Skeletal muscle tissue (tissue), 3 donors: ENCODE measurements at regions not wholly inside any gene's neighbourhood (a gene's known extent, or its start where the extent isn't known, plus 50 kb on each side); places are given as distances from the start of the nearest gene placed in this dataset.

ENCODE experiments used
- H3K27ac ChIP-seq: one replicate; pipeline ENCODE4 v1.7.0; 2013; ENCODE audit warnings: mild to moderate bottlenecking, low read depth, low read length, inconsistent platforms
- H3K27me3 ChIP-seq, 3 donors: one replicate each; pipeline ENCODE4 v1.7.0; 2013; ENCODE audit warnings: low read length in 3 of 3; ENCODE audit not compliant: control insufficient read depth in 3 of 3, insufficient read depth in 3 of 3
- H3K36me3 ChIP-seq, 3 donors: one replicate each; pipeline ENCODE4 v1.7.0; 2013; ENCODE audit warnings: low read length in 3 of 3; ENCODE audit not compliant: control insufficient read depth in 3 of 3, insufficient read depth in 3 of 3
- H3K4me1 ChIP-seq, 3 donors: one replicate each; pipeline ENCODE4 v1.7.0; 2013; ENCODE audit warnings: low read length in 3 of 3, mild to moderate bottlenecking in 3 of 3; ENCODE audit not compliant: control insufficient read depth in 3 of 3, insufficient read depth in 3 of 3
- H3K4me3 ChIP-seq, 3 donors: one replicate each; pipeline ENCODE4 v1.7.0; 2013; ENCODE audit warnings: low read length in 3 of 3
- H3K9ac ChIP-seq, 3 donors: one replicate each; pipeline ENCODE4 v1.7.0; 2013; ENCODE audit warnings: low read length in 3 of 3, mild to moderate bottlenecking in 3 of 3, moderate library complexity in 2 of 3, low read depth in 1 of 3
- H3K9me3 ChIP-seq, 3 donors: one replicate each; pipeline ENCODE4 v1.7.0; 2013; ENCODE audit warnings: low read length in 3 of 3; ENCODE audit not compliant: control insufficient read depth in 3 of 3
- donor health status: Osteomylitis.

DNA sequence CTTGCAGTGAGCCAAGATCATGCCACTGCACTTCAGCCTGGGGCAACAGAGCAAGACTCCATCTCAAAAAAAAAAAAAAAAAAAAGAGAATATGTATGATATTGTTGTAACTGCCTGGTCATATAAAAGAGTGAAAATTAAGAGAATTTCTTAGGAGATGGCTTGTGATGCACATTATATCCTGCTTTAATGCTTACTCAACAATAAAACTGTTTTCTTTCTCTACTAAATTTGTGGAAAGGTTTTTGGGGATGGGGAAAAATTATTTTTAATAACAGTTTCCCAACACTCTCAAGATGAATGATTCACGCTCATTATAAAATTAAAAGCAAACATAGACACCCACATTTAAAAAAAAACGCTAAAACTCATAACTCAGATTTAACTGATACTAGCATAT lies 1163.0 kb downstream of the SI start:
- Histone ChIP-seq H3K4me3 (no peak overlapping the region), H3K9me3 (no peaks in the 10 kb centered on the region), H3K27ac (no peak overlapping the region), H3K9ac (no peak overlapping the region), H3K36me3 (no peaks in the 10 kb centered on the region), H3K27me3 (no peaks in the 10 kb centered on the region), H3K4me1 (no peaks in the 10 kb centered on the region)

DNA sequence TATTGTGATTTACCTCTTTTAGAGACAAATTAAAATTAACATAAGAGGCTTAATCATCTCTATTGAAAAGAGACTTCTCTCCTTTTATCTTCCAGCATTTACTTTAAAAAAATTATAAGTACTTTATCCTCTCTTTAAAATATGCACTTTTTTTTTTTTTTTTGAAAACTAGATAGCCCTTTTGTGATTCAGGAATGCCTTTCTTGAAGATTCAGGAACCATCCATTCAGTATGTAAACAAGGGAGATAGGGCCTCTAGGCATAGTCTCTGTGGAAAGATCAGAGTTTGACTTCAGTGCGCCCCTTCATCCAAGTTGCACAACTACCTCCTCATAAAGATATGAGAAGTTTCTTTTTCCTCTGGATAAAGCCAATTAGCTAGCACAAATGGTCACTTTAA lies 1163.7 kb downstream of the SI start:
- no peak overlapping the region for H3K4me3 ChIP-seq
- no peaks in the 10 kb centered on the region for H3K9me3 ChIP-seq
- H3K4me1 ChIP-seq = no peaks in the 10 kb centered on the region
- H3K36me3 ChIP-seq = no peaks in the 10 kb centered on the region
- no peaks in the 10 kb centered on the region for H3K27me3 ChIP-seq
- no peak overlapping the region for H3K9ac ChIP-seq
- no peak overlapping the region for H3K27ac ChIP-seq

GRCh38 chr3:163891771-163892170 lies 1186.5 kb downstream of the SI start:
- Histone ChIP-seq H3K9ac (no peak overlapping the region), H3K27me3 (no peaks in the 10 kb centered on the region), H3K4me3 (no peak overlapping the region), H3K9me3 (no peaks in the 10 kb centered on the region), H3K4me1 (no peaks in the 10 kb centered on the region), H3K36me3 (no peaks in the 10 kb centered on the region), H3K27ac (no peak overlapping the region)

DNA sequence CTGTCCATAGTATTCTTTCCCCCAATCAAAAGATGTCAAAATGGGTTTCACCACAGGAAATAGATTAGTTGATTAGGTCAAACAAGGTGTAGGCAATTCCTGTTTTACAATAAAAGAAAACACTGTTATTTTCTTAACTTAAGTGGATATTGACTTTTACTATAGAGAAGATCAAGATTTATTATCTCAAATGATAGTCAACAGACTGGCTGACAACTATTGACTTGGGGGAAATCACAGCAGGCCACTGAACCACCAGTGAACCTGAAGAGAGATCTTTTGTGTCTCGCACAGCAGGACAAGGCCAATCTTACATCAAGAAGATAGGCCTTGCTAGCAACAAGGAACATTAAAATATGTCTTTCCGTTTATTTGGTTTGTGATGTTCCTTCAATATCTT lies 1187.6 kb downstream of the SI start:
- Histone ChIP-seq H3K27ac (no peak overlapping the region), H3K9me3 (no peaks in the 10 kb centered on the region), H3K36me3 (no peaks in the 10 kb centered on the region), H3K27me3 (no peaks in the 10 kb centered on the region), H3K9ac (no peak overlapping the region), H3K4me3 (no peak overlapping the region), H3K4me1 (no peaks in the 10 kb centered on the region)

DNA sequence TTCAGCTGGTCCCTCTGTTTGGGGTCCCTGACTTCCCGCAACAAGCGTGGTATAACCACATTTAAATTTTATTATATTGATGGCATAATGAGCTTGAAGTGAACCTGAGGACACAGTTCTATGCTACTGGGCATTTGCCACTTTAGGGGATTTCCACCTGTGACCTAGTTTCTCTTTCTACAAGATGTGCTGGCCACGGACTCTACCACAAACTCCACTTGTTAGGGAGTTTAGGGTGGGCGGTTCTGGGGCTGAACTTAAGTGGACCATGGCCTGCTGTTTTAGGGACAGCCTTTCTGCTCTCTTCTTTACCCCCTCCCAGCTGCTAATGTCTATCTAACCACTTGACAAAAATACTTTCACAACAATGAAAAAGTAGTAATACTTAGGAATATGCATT lies 1199.1 kb downstream of the SI start:
- Histone ChIP-seq H3K9me3 (no peaks in the 10 kb centered on the region), H3K36me3 (no peaks in the 10 kb centered on the region), H3K9ac (no peak overlapping the region), H3K27me3 (no peaks in the 10 kb centered on the region), H3K4me3 (no peak overlapping the region), H3K27ac (no peak overlapping the region), H3K4me1 (no peaks in the 10 kb centered on the region)

DNA sequence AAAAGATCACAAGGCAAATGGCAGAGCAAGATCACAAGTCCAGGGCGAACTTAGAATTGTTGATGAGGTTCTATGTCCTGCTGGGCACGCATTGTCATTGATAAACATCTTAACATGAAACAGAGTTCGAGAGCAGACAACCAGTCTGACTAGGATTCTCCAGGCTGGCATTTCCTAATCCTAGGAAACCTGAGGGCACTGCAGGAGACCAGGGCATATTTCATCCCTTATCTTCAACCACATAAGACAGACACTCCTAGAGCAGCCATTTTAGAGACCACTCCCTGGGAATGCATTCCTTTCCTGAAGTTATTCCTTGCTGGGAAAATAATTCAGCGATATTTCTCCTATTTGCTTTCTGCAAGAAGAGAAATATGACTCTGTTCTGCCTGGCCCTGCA lies 1199.9 kb downstream of the SI start:
- no peaks in the 10 kb centered on the region for H3K27me3 ChIP-seq
- no peaks in the 10 kb centered on the region for H3K4me1 ChIP-seq
- no peaks in the 10 kb centered on the region for H3K36me3 ChIP-seq
- no peak overlapping the region for H3K9ac ChIP-seq
- no peak overlapping the region for H3K4me3 ChIP-seq
- H3K9me3 ChIP-seq = no peaks in the 10 kb centered on the region
- H3K27ac ChIP-seq = no peak overlapping the region

DNA sequence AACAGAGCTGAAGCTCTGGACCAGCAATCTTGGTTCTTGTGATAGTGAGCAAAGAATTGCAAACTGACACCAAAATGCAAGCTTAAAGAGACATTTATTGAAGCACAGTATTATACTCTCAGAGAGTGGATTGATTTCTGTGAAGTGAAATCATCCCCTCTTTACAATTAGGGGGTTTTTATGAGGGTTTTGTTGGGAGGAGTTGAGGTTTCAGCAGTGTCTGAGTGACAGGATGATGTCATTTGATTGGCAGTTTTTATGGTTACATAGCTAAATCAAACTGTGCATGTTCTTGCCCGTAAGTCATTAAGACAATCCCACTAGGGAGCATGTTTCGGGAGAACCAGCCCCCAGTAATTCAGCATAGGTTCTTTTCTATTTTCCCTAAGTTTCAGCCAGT lies 1200.5 kb downstream of the SI start:
- Histone ChIP-seq H3K4me3 (no peak overlapping the region), H3K36me3 (no peaks in the 10 kb centered on the region), H3K27me3 (no peaks in the 10 kb centered on the region), H3K27ac (no peak overlapping the region), H3K9me3 (no peaks in the 10 kb centered on the region), H3K9ac (no peak overlapping the region), H3K4me1 (no peaks in the 10 kb centered on the region)

GRCh38 chr3:163863146-163863545 lies 1215.2 kb downstream of the SI start:
- H3K4me1 ChIP-seq = no peaks in the 10 kb centered on the region
- peaks cover 0 to 7% (median 0%) of the 10 kb centered on the region in 3 donors for H3K9me3 ChIP-seq
- H3K9ac ChIP-seq = no peak overlapping the region
- H3K4me3 ChIP-seq = no peak overlapping the region
- no peaks in the 10 kb centered on the region for H3K27me3 ChIP-seq
- no peaks in the 10 kb centered on the region for H3K36me3 ChIP-seq
- H3K27ac ChIP-seq = no peak overlapping the region

- H3K36me3 ChIP-seq = no peaks in the 10 kb centered on the region
- no peak overlapping the region for H3K9ac ChIP-seq
- H3K27ac ChIP-seq = no peak overlapping the region
- H3K4me3 ChIP-seq = no peak overlapping the region
- H3K9me3 ChIP-seq = no peaks in the 10 kb centered on the region
- H3K4me1 ChIP-seq = no peaks in the 10 kb centered on the region
- H3K27me3 ChIP-seq = no peaks in the 10 kb centered on the region
Observed at GRCh38 chr3:163852233-163852632, 1226.1 kb downstream of the SI start.

DNA sequence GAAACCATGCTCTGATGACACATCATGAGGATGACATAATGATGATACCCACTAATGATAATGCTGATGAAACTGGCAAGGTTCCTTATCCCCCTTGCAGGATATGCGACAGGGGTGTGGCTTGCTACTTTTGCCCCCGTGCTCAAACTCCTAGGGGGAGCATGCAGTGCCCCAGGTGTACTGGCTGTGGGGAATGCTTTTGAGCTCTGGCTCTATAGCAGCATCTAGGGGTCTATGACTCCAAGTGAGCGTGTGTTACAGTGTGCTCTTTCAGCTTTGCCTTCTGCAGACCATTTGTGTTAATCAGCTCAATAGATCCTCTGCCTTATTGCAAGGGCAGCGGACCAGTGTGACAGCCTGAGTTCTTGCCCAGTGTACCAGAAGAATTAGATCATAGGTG lies 1239.5 kb downstream of the SI start:
- no peak overlapping the region for H3K9ac ChIP-seq
- H3K27me3 ChIP-seq = no peaks in the 10 kb centered on the region
- no peak overlapping the region for H3K27ac ChIP-seq
- H3K9me3 ChIP-seq = no peaks in the 10 kb centered on the region
- H3K4me3 ChIP-seq = no peak overlapping the region
- no peaks in the 10 kb centered on the region for H3K36me3 ChIP-seq
- no peaks in the 10 kb centered on the region for H3K4me1 ChIP-seq

DNA sequence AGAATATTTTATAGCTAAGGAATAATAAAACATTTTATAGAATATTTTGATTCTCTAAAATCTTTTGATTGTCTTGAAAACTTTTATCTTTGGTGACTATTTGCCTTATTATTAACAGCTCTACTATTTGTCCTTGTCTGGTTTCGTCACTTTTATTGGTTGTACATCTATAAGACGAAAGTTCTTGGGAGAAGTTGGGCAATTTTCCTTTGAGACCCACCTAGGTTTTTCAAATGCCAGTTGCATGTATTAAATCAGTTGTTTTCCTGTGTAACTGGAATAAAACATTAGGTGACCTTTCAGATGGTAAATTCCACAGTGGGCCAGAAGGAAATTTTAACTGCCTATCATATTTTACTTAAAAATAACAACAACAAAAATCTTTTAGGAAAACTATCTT lies 1245.7 kb downstream of the SI start:
- no peaks in the 10 kb centered on the region for H3K27me3 ChIP-seq
- no peak overlapping the region for H3K27ac ChIP-seq
- H3K4me3 ChIP-seq = no peak overlapping the region
- no peaks in the 10 kb centered on the region for H3K36me3 ChIP-seq
- H3K4me1 ChIP-seq = no peaks in the 10 kb centered on the region
- H3K9me3 ChIP-seq = no peaks in the 10 kb centered on the region
- H3K9ac ChIP-seq = no peak overlapping the region
